ENCODE measurements at regions not wholly inside any gene's neighbourhood (a gene's known extent, or its start where the extent isn't known, plus 50 kb on each side); places are given as distances from the start of the nearest gene placed in this dataset.

- Histone ChIP-seq H3K4me1 (no peaks in the 10 kb centered on the region), H3K36me3 (no peaks in the 10 kb centered on the region), H3K27me3 (no peaks in the 10 kb centered on the region), H3K4me3 (ENCODE audit: low read depth, low read length) (no peak overlapping the region), H3K9me3 (no peaks in the 10 kb centered on the region)
- DNase-seq, result no peak
- no peak for TF ChIP-seq CTCF (IDR thresholded peaks at IDR 0.05; ENCODE audit: low read depth, low read length)
Observed at GRCh38 chr3:150150633-150151032, 179.9 kb upstream of the PFN2 start.

GRCh38 chr3:150149651-150150051 lies 179.0 kb upstream of the PFN2 start:
- DNase-seq, result no peak
- H3K4me1 ChIP-seq, result no peaks in the 10 kb centered on the region
- no peaks in the 10 kb centered on the region for H3K36me3 ChIP-seq
- no peak overlapping the region for H3K4me3 ChIP-seq (ENCODE audit: low read depth, low read length)
- H3K9me3 ChIP-seq, result no peaks in the 10 kb centered on the region
- H3K27me3 ChIP-seq, result no peaks in the 10 kb centered on the region
- no peak for TF ChIP-seq CTCF (IDR thresholded peaks at IDR 0.05; ENCODE audit: low read depth, low read length)

- no peak for TF ChIP-seq CTCF (IDR thresholded peaks at IDR 0.05; ENCODE audit: low read depth, low read length)
- no peak for DNase-seq
- no peak overlapping the region for H3K4me3 ChIP-seq (ENCODE audit: low read depth, low read length)
Observed at GRCh38 chr3:150148227-150148626, 177.5 kb upstream of the PFN2 start.

DNA sequence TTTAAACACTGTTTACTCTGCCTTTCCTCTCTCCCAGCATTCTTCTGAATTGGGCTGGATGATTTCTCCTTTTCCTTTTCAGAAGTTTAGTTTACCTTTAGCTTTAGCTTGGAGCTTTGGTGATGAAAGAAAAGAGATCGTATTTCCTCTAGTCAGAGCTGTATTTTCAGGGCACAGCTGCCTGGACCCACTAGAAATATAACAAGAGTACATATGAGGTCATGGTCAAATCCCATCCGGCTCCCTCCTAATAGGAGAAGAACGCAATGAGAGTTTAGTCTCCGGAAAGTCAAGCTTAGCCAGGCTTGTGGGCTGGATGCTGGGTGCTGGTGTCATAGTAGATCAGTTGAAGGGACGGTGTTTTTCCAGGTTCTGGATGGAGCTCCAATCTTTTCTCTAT lies 177.1 kb upstream of the PFN2 start:
- DNase-seq, result no peak
- Histone ChIP-seq H3K27me3 (no peaks in the 10 kb centered on the region), H3K4me3 (ENCODE audit: low read depth, low read length) (no peak overlapping the region), H3K9me3 (no peaks in the 10 kb centered on the region), H3K4me1 (no peaks in the 10 kb centered on the region), H3K36me3 (no peaks in the 10 kb centered on the region)
- TF ChIP-seq CTCF (IDR thresholded peaks at IDR 0.05; ENCODE audit: low read depth, low read length), result no peak

More at GRCh38 chr3:150148227-150148626, 177.5 kb upstream of the PFN2 start:
- Histone ChIP-seq H3K36me3 (no peaks in the 10 kb centered on the region), H3K9me3 (no peaks in the 10 kb centered on the region), H3K27me3 (no peaks in the 10 kb centered on the region), H3K4me1 (no peaks in the 10 kb centered on the region)

GRCh38 chr3:150146991-150147761 lies 176.5 kb upstream of the PFN2 start:
- Histone ChIP-seq H3K27me3 (no peaks in the 10 kb centered on the region), H3K36me3 (no peaks in the 10 kb centered on the region), H3K9me3 (no peaks in the 10 kb centered on the region), H3K4me1 (no peaks in the 10 kb centered on the region), H3K4me3 (ENCODE audit: low read depth, low read length) (no peak overlapping the region)
- DNase-seq, result no peak
- TF ChIP-seq CTCF (IDR thresholded peaks at IDR 0.05; ENCODE audit: low read depth, low read length), result no peak

- Histone ChIP-seq H3K4me3 (ENCODE audit: low read depth, low read length) (no peak overlapping the region), H3K27me3 (no peaks in the 10 kb centered on the region), H3K4me1 (no peaks in the 10 kb centered on the region), H3K9me3 (no peaks in the 10 kb centered on the region), H3K36me3 (no peaks in the 10 kb centered on the region)
- TF ChIP-seq CTCF (IDR thresholded peaks at IDR 0.05; ENCODE audit: low read depth, low read length), result no peak
- DNase-seq, result no peak
Observed at GRCh38 chr3:150145659-150146058, 175.0 kb upstream of the PFN2 start.

Data from BE2C (cell line).